Jurkat, Clone E6-1 (cell line): ENCODE measurements at regions not wholly inside any gene's neighbourhood (a gene's known extent, or its start where the extent isn't known, plus 50 kb on each side); places are given as distances from the start of the nearest gene placed in this dataset.
"Not testable (repeated sequence)": the region's sequence is repeated elsewhere in the genome, so short reads cannot be mapped to it uniquely, and the experiment has no call there.

Source experiments
- DNase-seq: peaks from one replicate; pipeline ENCODE4 v3.0.0-alpha.2; 2011; ENCODE audit warnings: low read depth, low spot score
- H3K4me3 ChIP-seq: 2 replicates; pipeline ENCODE4 v1.5.1; 2011; ENCODE audit warnings: mild to moderate bottlenecking, low read length, control low read depth, moderate library complexity

- no peak overlapping the region for H3K4me3 ChIP-seq
Observed at GRCh38 chr3:166435469-166436057, 598.3 kb upstream of the BCHE start.

GRCh38 chr3:166433060-166433459 is 595.8 kb upstream of the BCHE start:
- DNase-seq = no peak

More at GRCh38 chr3:166435469-166436057, 598.3 kb upstream of the BCHE start:
- DNase-seq = no peak

GRCh38 chr3:166425900-166426611 is 588.8 kb upstream of the BCHE start:
- no peak overlapping the region for H3K4me3 ChIP-seq
- DNase-seq = no peak

More at GRCh38 chr3:166433060-166433459, 595.8 kb upstream of the BCHE start:
- H3K4me3 ChIP-seq = no peak overlapping the region

- no peak overlapping the region for H3K4me3 ChIP-seq
- no peak for DNase-seq
Observed at GRCh38 chr3:166425021-166425420, 587.8 kb upstream of the BCHE start.

GRCh38 chr3:166423824-166424513 is 586.7 kb upstream of the BCHE start:
- DNase-seq, H3K4me3 ChIP-seq: not testable (repeated sequence)

- no peak overlapping the region for H3K4me3 ChIP-seq
- DNase-seq = no peak
Observed at GRCh38 chr3:166422556-166422955, 585.3 kb upstream of the BCHE start.

GRCh38 chr3:166420071-166420470 is 582.8 kb upstream of the BCHE start:
- DNase-seq = no peak
- H3K4me3 ChIP-seq = no peak overlapping the region

- DNase-seq = no peak
- H3K4me3 ChIP-seq = no peak overlapping the region
Observed at GRCh38 chr3:166405896-166406295, 568.7 kb upstream of the BCHE start.

GRCh38 chr3:166405465-166405864 is 568.2 kb upstream of the BCHE start:
- no peak for DNase-seq
- H3K4me3 ChIP-seq = no peak overlapping the region

- no peak for DNase-seq
- no peak overlapping the region for H3K4me3 ChIP-seq
Observed at GRCh38 chr3:166390303-166390702, 553.1 kb upstream of the BCHE start.

- no peak overlapping the region for H3K4me3 ChIP-seq
- DNase-seq = no peak
Observed at GRCh38 chr3:166388321-166388720, 551.1 kb upstream of the BCHE start.

- H3K4me3 ChIP-seq = no peak overlapping the region
- DNase-seq = no peak
Observed at GRCh38 chr3:166372571-166373106, 535.4 kb upstream of the BCHE start.

- H3K4me3 ChIP-seq = no peak overlapping the region
- DNase-seq = no peak
Observed at GRCh38 chr3:166367947-166368533, 530.8 kb upstream of the BCHE start.

- no peak overlapping the region for H3K4me3 ChIP-seq
- no peak for DNase-seq
Observed at GRCh38 chr3:166362698-166363097, 525.5 kb upstream of the BCHE start.

GRCh38 chr3:166360720-166361119 is 523.5 kb upstream of the BCHE start:
- no peak overlapping the region for H3K4me3 ChIP-seq
- no peak for DNase-seq

- no peak overlapping the region for H3K4me3 ChIP-seq
Observed at GRCh38 chr3:166351461-166351860, 514.2 kb upstream of the BCHE start.

GRCh38 chr3:166340604-166341266 is 503.5 kb upstream of the BCHE start:
- no peak for DNase-seq
- H3K4me3 ChIP-seq = no peak overlapping the region

More at GRCh38 chr3:166351461-166351860, 514.2 kb upstream of the BCHE start:
- DNase-seq = no peak

- no peak overlapping the region for H3K4me3 ChIP-seq
- DNase-seq = no peak
Observed at GRCh38 chr3:166324401-166324800, 487.2 kb upstream of the BCHE start.

- no peak for DNase-seq
- H3K4me3 ChIP-seq = no peak overlapping the region
Observed at GRCh38 chr3:166322391-166322790, 485.2 kb upstream of the BCHE start.
